ENCODE measurements at regions not wholly inside any gene's neighbourhood (a gene's known extent, or its start where the extent isn't known, plus 50 kb on each side); places are given as distances from the start of the nearest gene placed in this dataset.

- TF ChIP-seq CTCF (conservative IDR thresholded peaks at IDR 0.05 in 1 of 2, IDR thresholded peaks at IDR 0.05 in 1 of 2; ENCODE audit: extremely low read depth in 1 of 2, insufficient read depth in 1 of 2, low read depth in 1 of 2, low read length in 2 of 2) (no peak), EZH2 (IDR thresholded peaks at IDR 0.05; ENCODE audit: borderline replicate concordance, low read length) (no peak)
Measured at GRCh38 chr4:111696505-111696904, 448.7 kb upstream of the FAM241A start.

Data from mammary epithelial cell (primary cell).